Urinary bladder (tissue), 3 donors: ENCODE measurements at regions not wholly inside any gene's neighbourhood (a gene's known extent, or its start where the extent isn't known, plus 50 kb on each side); places are given as distances from the start of the nearest gene placed in this dataset.

Experiments used
- DNase-seq: peaks from one replicate; pipeline ENCODE4 v3.0.0-alpha.2; 2015; ENCODE audit errors: extremely low spot score
- H3K27ac ChIP-seq: one replicate; pipeline ENCODE4 v1.5.1; 2013; ENCODE audit warnings: low read depth, mild to moderate bottlenecking, moderate library complexity
- H3K36me3 ChIP-seq: one replicate; pipeline ENCODE4 v1.6.1; 2013; ENCODE audit warnings: mild to moderate bottlenecking, moderate library complexity; ENCODE audit not compliant: insufficient read depth
- H3K4me1 ChIP-seq: one replicate; pipeline ENCODE4 v1.6.1; 2013; ENCODE audit warnings: mild to moderate bottlenecking, moderate library complexity; ENCODE audit not compliant: insufficient read depth
- H3K4me3 ChIP-seq: one replicate; pipeline ENCODE4 v1.5.1; 2013; ENCODE audit warnings: low read depth, low read length
- WGBS: extraction: QIAGEN DNeasy Blood & Tissue Kit; methylation state at CpG from one replicate; pipeline ENCODE4 v1.1.7; 2013; 5-methylcytosine and 5-hydroxymethylcytosine counted together
- donor health status: healthy with polysubstance abuse.
- donor health status: healthy.

GRCh38 chr3:101096444-101096843, 103.2 kb upstream of the ABI3BP start:
- Histone ChIP-seq H3K4me1 (no peaks in the 10 kb centered on the region), H3K36me3 (no peaks in the 10 kb centered on the region), H3K4me3 (no peak overlapping the region), H3K27ac (no peak overlapping the region)
- WGBS: 93% methylated on average over 2 of the region's 2 CpGs
- no peak for DNase-seq

GRCh38 chr3:101095693-101096430, 102.6 kb upstream of the ABI3BP start:
- H3K36me3 ChIP-seq: no peaks in the 10 kb centered on the region
- no peak overlapping the region for H3K27ac ChIP-seq
- no peaks in the 10 kb centered on the region for H3K4me1 ChIP-seq
- WGBS: 53% methylated on average over 5 of the region's 5 CpGs
- no peak for DNase-seq
- no peak overlapping the region for H3K4me3 ChIP-seq

- DNase-seq: no peak
- Histone ChIP-seq H3K4me1 (no peaks in the 10 kb centered on the region), H3K4me3 (no peak overlapping the region), H3K36me3 (no peaks in the 10 kb centered on the region), H3K27ac (no peak overlapping the region)
- WGBS: 92% methylated on average over 3 of the region's 3 CpGs
These were observed 98.3 kb upstream of the ABI3BP start for GRCh38 chr3:101091489-101091888.

- H3K4me1 ChIP-seq: no peaks in the 10 kb centered on the region
- H3K27ac ChIP-seq: no peak overlapping the region
- no peak for DNase-seq
- no peaks in the 10 kb centered on the region for H3K36me3 ChIP-seq
- no peak overlapping the region for H3K4me3 ChIP-seq
- 92% methylated on average over 1 of the region's 1 CpG for WGBS
These were observed 92.5 kb upstream of the ABI3BP start for GRCh38 chr3:101085752-101086151.

GRCh38 chr3:101084404-101084803, 91.2 kb upstream of the ABI3BP start:
- WGBS: 68% methylated on average over 1 of the region's 1 CpG
- no peak overlapping the region for H3K4me3 ChIP-seq
- H3K4me1 ChIP-seq: no peaks in the 10 kb centered on the region
- no peaks in the 10 kb centered on the region for H3K36me3 ChIP-seq
- DNase-seq: no peak
- H3K27ac ChIP-seq: no peak overlapping the region

- DNase-seq: no peak
- H3K4me1 ChIP-seq: no peaks in the 10 kb centered on the region
- no peaks in the 10 kb centered on the region for H3K36me3 ChIP-seq
- H3K27ac ChIP-seq: no peak overlapping the region
- no peak overlapping the region for H3K4me3 ChIP-seq
These were observed 88.8 kb upstream of the ABI3BP start for GRCh38 chr3:101081999-101082398.

- Histone ChIP-seq H3K4me3 (no peak overlapping the region), H3K27ac (no peak overlapping the region), H3K4me1 (no peaks in the 10 kb centered on the region), H3K36me3 (no peaks in the 10 kb centered on the region)
- DNase-seq: no peak
- WGBS: 46% methylated on average over 2 of the region's 2 CpGs
These were observed 88.2 kb upstream of the ABI3BP start for GRCh38 chr3:101081446-101081845.

GRCh38 chr3:101077361-101078011, 84.3 kb upstream of the ABI3BP start:
- Histone ChIP-seq H3K4me3 (no peak overlapping the region), H3K4me1 (no peaks in the 10 kb centered on the region), H3K27ac (no peak overlapping the region), H3K36me3 (no peaks in the 10 kb centered on the region)
- DNase-seq: no peak
- 59% methylated on average over 3 of the region's 3 CpGs for WGBS

- 97% methylated on average over 2 of the region's 2 CpGs for WGBS
- DNase-seq: no peak
- H3K4me3 ChIP-seq: no peak overlapping the region
These were observed 81.3 kb upstream of the ABI3BP start for GRCh38 chr3:101074518-101074917.

GRCh38 chr3:101072300-101072699, 79.1 kb upstream of the ABI3BP start:
- Histone ChIP-seq H3K27ac (no peak overlapping the region), H3K36me3 (no peaks in the 10 kb centered on the region), H3K4me1 (no peaks in the 10 kb centered on the region), H3K4me3 (no peak overlapping the region)
- WGBS: 48% methylated on average over 4 of the region's 4 CpGs
- DNase-seq: peak; percentile 20

More at GRCh38 chr3:101074518-101074917, 81.3 kb upstream of the ABI3BP start:
- no peaks in the 10 kb centered on the region for H3K4me1 ChIP-seq
- H3K36me3 ChIP-seq: no peaks in the 10 kb centered on the region
- no peak overlapping the region for H3K27ac ChIP-seq

GRCh38 chr3:101070799-101071121, 77.5 kb upstream of the ABI3BP start:
- Histone ChIP-seq H3K36me3 (no peaks in the 10 kb centered on the region), H3K4me1 (no peaks in the 10 kb centered on the region), H3K4me3 (no peak overlapping the region), H3K27ac (no peak overlapping the region)
- DNase-seq: no peak

- DNase-seq: no peak
- Histone ChIP-seq H3K4me1 (no peaks in the 10 kb centered on the region), H3K36me3 (no peaks in the 10 kb centered on the region), H3K27ac (no peak overlapping the region), H3K4me3 (no peak overlapping the region)
- 72% methylated on average over 6 of the region's 6 CpGs for WGBS
These were observed 76.9 kb upstream of the ABI3BP start for GRCh38 chr3:101069901-101070798.

- Histone ChIP-seq H3K4me3 (no peak overlapping the region), H3K27ac (no peak overlapping the region), H3K4me1 (no peaks in the 10 kb centered on the region), H3K36me3 (no peaks in the 10 kb centered on the region)
- 0% methylated on average over 1 of the region's 1 CpG for WGBS
- DNase-seq: no peak
These were observed 75.8 kb upstream of the ABI3BP start for GRCh38 chr3:101068876-101069606.
